SK-N-SH (cell line): ENCODE measurements at regions not wholly inside any gene's neighbourhood (a gene's known extent, or its start where the extent isn't known, plus 50 kb on each side); places are given as distances from the start of the nearest gene placed in this dataset.

Experiments
- CTCF ChIP-seq: fragments of 200-600 bp; sonication (generic); IDR thresholded peaks from 2 replicates; pipeline ENCODE4 v1.6.1; 2017; ENCODE audit warnings: antibody characterized with exemption, mild to moderate bottlenecking, moderate library complexity
- FOXJ3 ChIP-seq: sonication (generic); formaldehyde crosslinking; IDR thresholded peaks from 2 replicates; pipeline ENCODE4 v1.5.1; 2020; ENCODE audit warnings: mild to moderate bottlenecking, missing genetic modification reagents
- NFIC ChIP-seq: IDR thresholded peaks from 2 replicates; pipeline ENCODE4 v1.4.0; 2012; ENCODE audit warnings: borderline replicate concordance
- PBX3 ChIP-seq: IDR thresholded peaks from 2 replicates; pipeline ENCODE4; 2012
- POLR2AphosphoS5 ChIP-seq: IDR thresholded peaks from 2 replicates; pipeline ENCODE4 v1.6.1; 2012; ENCODE audit warnings: low read depth, low read length
- ZBTB33 ChIP-seq: IDR thresholded peaks from 2 replicates; pipeline ENCODE4 v1.4.0; 2012; ENCODE audit warnings: low read depth, borderline replicate concordance

- TF ChIP-seq POLR2AphosphoS5 (no peak), CTCF (no peak), NFIC (no peak), FOXJ3 (CRISPR knock-in tag) (no peak), ZBTB33 (no peak), PBX3 (no peak)
These were observed 121.8 kb downstream of the NSG2 start for GRCh38 chr5:174167080-174167910.
